Stimulated activated CD8-positive, alpha-beta memory T cell treated with anti-CD3 and anti-CD28 coated beads, Interleukin-4, amount 100 ng/mL, for 24 hours (primary cell): ENCODE measurements at regions not wholly inside any gene's neighbourhood (a gene's known extent, or its start where the extent isn't known, plus 50 kb on each side); places are given as distances from the start of the nearest gene placed in this dataset.

Experiments used
- DNase-seq: peaks from one replicate; pipeline ENCODE4 v3.0.0-alpha.2; 2020; ENCODE audit warnings: low read depth

GRCh38 chr12:124458992-124459851 lies 108.2 kb downstream of the NCOR2 start:
- DNase-seq, result no peak

GRCh38 chr12:124458220-124458991 lies 109.0 kb downstream of the NCOR2 start:
- DNase-seq, result no peak

GRCh38 chr12:124457287-124458219 lies 109.9 kb downstream of the NCOR2 start:
- DNase-seq, result no peak

- no peak for DNase-seq
Observed at GRCh38 chr12:124456652-124457152, 110.7 kb downstream of the NCOR2 start.

- no peak for DNase-seq
Observed at GRCh38 chr12:124456133-124456651, 111.2 kb downstream of the NCOR2 start.

GRCh38 chr12:124455336-124455735 lies 112.1 kb downstream of the NCOR2 start:
- DNase-seq, result no peak

GRCh38 chr12:124454735-124455134 lies 112.7 kb downstream of the NCOR2 start:
- DNase-seq, result no peak

GRCh38 chr12:124454352-124454725 lies 113.1 kb downstream of the NCOR2 start:
- no peak for DNase-seq

- DNase-seq, result peak; percentile 73
Observed at GRCh38 chr12:124453419-124454351, 113.7 kb downstream of the NCOR2 start.

GRCh38 chr12:124452576-124453331 lies 114.7 kb downstream of the NCOR2 start:
- DNase-seq, result no peak

- DNase-seq, result no peak
Observed at GRCh38 chr12:124451637-124452243, 115.7 kb downstream of the NCOR2 start.

GRCh38 chr12:124451016-124451415 lies 116.4 kb downstream of the NCOR2 start:
- DNase-seq, result no peak

- DNase-seq, result no peak
Observed at GRCh38 chr12:124450376-124450750, 117.0 kb downstream of the NCOR2 start.

- no peak for DNase-seq
Observed at GRCh38 chr12:124449623-124450375, 117.6 kb downstream of the NCOR2 start.

GRCh38 chr12:124448955-124449622 lies 118.3 kb downstream of the NCOR2 start:
- no peak for DNase-seq

GRCh38 chr12:124448241-124448954 lies 119.0 kb downstream of the NCOR2 start:
- DNase-seq, result no peak

GRCh38 chr12:124446364-124446763 lies 121.0 kb downstream of the NCOR2 start:
- no peak for DNase-seq
